ENCODE measurements at regions not wholly inside any gene's neighbourhood (a gene's known extent, or its start where the extent isn't known, plus 50 kb on each side); places are given as distances from the start of the nearest gene placed in this dataset.

GRCh38 chr1:214823311-214824117 is 220.5 kb downstream of the CENPF start:
- intact Hi-C loops (cut with micrococcal nuclease) = no loop called here

- intact Hi-C loops (cut with micrococcal nuclease) = no loop called here
Observed at GRCh38 chr1:214824763-214825162, 221.8 kb downstream of the CENPF start.

- intact Hi-C loops (cut with micrococcal nuclease) = no loop called here
Observed at GRCh38 chr1:214826619-214827018, 223.6 kb downstream of the CENPF start.

- intact Hi-C loops (cut with micrococcal nuclease) = no loop called here
Observed at GRCh38 chr1:214827883-214828282, 224.9 kb downstream of the CENPF start.

- intact Hi-C loops (cut with micrococcal nuclease) = loop anchor here (10.0 kb wide), 1 partner anchor 206 kb away; no protein-coding TSS in a partner anchor
Observed at GRCh38 chr1:214830941-214831340, 227.9 kb downstream of the CENPF start.

GRCh38 chr1:214831956-214832355 is 229.0 kb downstream of the CENPF start:
- intact Hi-C loops (cut with micrococcal nuclease) = loop anchor here (10.0 kb wide), 1 partner anchor 207 kb away; no protein-coding TSS in a partner anchor

GRCh38 chr1:214833178-214833756 is 230.3 kb downstream of the CENPF start:
- intact Hi-C loops (cut with micrococcal nuclease) = loop anchor here (10.0 kb wide), 1 partner anchor 208 kb away; no protein-coding TSS in a partner anchor

GRCh38 chr1:214837376-214837775 is 234.4 kb downstream of the CENPF start:
- intact Hi-C loops (cut with micrococcal nuclease) = loop anchor here (10.0 kb wide), 1 partner anchor 213 kb away; no protein-coding TSS in a partner anchor

GRCh38 chr1:214838351-214838750 is 235.4 kb downstream of the CENPF start:
- intact Hi-C loops (cut with micrococcal nuclease) = loop anchor here (10.0 kb wide), 1 partner anchor 214 kb away; no protein-coding TSS in a partner anchor

GRCh38 chr1:214840356-214840755 is 237.4 kb downstream of the CENPF start:
- intact Hi-C loops (cut with micrococcal nuclease) = no loop called here

GRCh38 chr1:214842856-214843255 is 239.7 kb upstream of the KCNK2 start:
- intact Hi-C loops (cut with micrococcal nuclease) = no loop called here

GRCh38 chr1:214843281-214843680 is 239.3 kb upstream of the KCNK2 start:
- intact Hi-C loops (cut with micrococcal nuclease) = no loop called here

GRCh38 chr1:214844319-214844718 is 238.2 kb upstream of the KCNK2 start:
- intact Hi-C loops (cut with micrococcal nuclease) = no loop called here

- intact Hi-C loops (cut with micrococcal nuclease) = no loop called here
Observed at GRCh38 chr1:214846276-214846675, 236.3 kb upstream of the KCNK2 start.

- intact Hi-C loops (cut with micrococcal nuclease) = no loop called here
Observed at GRCh38 chr1:214847071-214847810, 235.3 kb upstream of the KCNK2 start.

- intact Hi-C loops (cut with micrococcal nuclease) = no loop called here
Observed at GRCh38 chr1:214848101-214848500, 234.4 kb upstream of the KCNK2 start.

- intact Hi-C loops (cut with micrococcal nuclease) = no loop called here
Observed at GRCh38 chr1:214850432-214851050, 232.0 kb upstream of the KCNK2 start.

- intact Hi-C loops (cut with micrococcal nuclease) = no loop called here
Observed at GRCh38 chr1:214853340-214853739, 229.2 kb upstream of the KCNK2 start.

GRCh38 chr1:214854126-214854875 is 228.2 kb upstream of the KCNK2 start:
- intact Hi-C loops (cut with micrococcal nuclease) = no loop called here

- intact Hi-C loops (cut with micrococcal nuclease) = no loop called here
Observed at GRCh38 chr1:214856843-214857242, 225.7 kb upstream of the KCNK2 start.

GRCh38 chr1:214857716-214858115 is 224.8 kb upstream of the KCNK2 start:
- intact Hi-C loops (cut with micrococcal nuclease) = no loop called here
